ENCODE measurements at regions not wholly inside any gene's neighbourhood (a gene's known extent, or its start where the extent isn't known, plus 50 kb on each side); places are given as distances from the start of the nearest gene placed in this dataset.

DNA sequence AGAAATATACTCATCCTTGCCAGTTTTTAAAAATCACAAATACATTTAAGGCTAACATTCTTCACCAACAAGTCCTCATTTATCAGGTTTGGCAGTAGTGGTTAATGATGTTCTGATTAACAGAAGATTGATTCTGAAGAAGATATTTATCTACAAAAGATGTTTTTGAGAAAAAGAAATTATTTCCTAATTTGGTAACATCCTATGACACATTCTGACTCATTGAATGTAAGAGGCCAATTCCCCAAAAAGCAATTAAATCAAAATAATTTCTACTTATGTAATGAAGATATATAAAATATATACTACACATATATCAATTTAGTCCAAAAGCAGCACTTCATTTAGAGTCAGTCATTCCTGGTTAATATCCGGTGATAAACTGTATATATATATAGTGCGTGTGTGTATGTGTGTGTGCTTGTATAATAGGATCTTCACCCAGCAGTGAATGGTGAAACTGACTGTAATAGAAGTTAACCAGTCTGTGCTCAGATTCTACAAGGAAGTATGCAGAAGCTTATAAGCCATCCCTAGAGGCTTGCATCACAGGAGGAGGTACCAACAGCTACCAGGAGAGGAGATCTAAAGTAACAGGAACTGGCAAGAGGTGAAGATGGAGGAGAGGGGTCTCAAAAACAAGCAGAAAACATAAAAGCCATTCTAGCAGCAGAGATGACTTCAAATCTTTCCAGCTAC, 82.9 kb upstream of the MARCKS start:
- Histone ChIP-seq H3K4me3 (no peak overlapping the region), H3K27ac (no peak overlapping the region), H3K36me3 (no peaks in the 10 kb centered on the region), H3K9me3 (no peaks in the 10 kb centered on the region), H3K4me1 (no peaks in the 10 kb centered on the region), H3K27me3 (no peaks in the 10 kb centered on the region)
- intact Hi-C loops (cut with DNase I; ENCODE audit: low total_unique reads) = no loop called here
- TF ChIP-seq, protein P1, sequence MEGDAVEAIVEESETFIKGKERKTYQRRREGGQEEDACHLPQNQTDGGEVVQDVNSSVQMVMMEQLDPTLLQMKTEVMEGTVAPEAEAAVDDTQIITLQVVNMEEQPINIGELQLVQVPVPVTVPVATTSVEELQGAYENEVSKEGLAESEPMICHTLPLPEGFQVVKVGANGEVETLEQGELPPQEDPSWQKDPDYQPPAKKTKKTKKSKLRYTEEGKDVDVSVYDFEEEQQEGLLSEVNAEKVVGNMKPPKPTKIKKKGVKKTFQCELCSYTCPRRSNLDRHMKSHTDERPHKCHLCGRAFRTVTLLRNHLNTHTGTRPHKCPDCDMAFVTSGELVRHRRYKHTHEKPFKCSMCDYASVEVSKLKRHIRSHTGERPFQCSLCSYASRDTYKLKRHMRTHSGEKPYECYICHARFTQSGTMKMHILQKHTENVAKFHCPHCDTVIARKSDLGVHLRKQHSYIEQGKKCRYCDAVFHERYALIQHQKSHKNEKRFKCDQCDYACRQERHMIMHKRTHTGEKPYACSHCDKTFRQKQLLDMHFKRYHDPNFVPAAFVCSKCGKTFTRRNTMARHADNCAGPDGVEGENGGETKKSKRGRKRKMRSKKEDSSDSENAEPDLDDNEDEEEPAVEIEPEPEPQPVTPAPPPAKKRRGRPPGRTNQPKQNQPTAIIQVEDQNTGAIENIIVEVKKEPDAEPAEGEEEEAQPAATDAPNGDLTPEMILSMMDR (IDR thresholded peaks at IDR 0.05) = no peak
- DNase-seq = no peak

DNA sequence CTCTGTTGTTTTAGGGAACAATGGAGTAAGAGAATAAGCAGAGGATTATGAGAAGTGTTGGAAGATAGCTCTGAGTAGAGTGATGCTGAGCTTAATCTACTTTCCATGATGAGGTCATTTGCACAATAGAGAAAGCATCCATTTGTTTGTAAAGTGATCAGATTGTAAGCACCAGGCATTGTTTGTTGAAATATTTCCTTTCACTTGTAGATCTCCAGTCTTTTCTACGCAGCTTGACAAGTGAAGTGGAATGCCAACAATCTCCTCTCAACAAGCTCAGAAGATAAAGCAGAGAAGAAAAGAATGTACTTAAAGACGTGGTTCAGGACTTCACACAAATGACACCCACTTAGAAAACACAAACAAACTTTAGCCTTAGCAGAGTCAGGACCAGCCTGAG, 80.1 kb upstream of the MARCKS start:
- TF ChIP-seq, protein P1 (IDR thresholded peaks at IDR 0.05) = no peak
- Histone ChIP-seq H3K4me1 (no peaks in the 10 kb centered on the region), H3K4me3 (no peak overlapping the region), H3K27ac (no peak overlapping the region), H3K36me3 (no peaks in the 10 kb centered on the region), H3K27me3 (no peaks in the 10 kb centered on the region), H3K9me3 (no peaks in the 10 kb centered on the region)
- intact Hi-C loops (cut with DNase I; ENCODE audit: low total_unique reads) = no loop called here
- DNase-seq = no peak

DNA sequence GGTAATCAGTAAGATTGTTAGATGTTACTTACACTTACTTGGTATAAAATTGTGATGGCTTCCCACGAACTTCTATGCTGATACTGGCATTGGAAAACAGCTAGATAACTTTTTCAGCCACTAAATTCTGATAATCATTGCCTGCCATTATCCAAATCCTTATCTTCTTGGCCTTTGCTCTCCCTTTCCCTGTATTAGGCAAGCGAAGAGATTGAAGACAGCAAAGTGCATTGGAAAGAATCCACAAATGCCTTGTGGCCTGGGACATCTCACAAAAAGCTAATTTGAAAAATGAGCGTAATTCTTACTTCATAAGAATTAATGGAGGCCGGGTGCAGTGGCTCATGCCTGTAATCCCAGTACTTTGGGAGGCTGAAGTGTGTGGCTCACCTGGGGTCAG, 79.5 kb upstream of the MARCKS start:
- Histone ChIP-seq H3K36me3 (no peaks in the 10 kb centered on the region), H3K27ac (no peak overlapping the region), H3K9me3 (no peaks in the 10 kb centered on the region), H3K4me1 (no peaks in the 10 kb centered on the region), H3K4me3 (no peak overlapping the region), H3K27me3 (no peaks in the 10 kb centered on the region)
- DNase-seq = no peak
- TF ChIP-seq, protein P1 (IDR thresholded peaks at IDR 0.05) = no peak
- intact Hi-C loops (cut with DNase I; ENCODE audit: low total_unique reads) = no loop called here

DNA sequence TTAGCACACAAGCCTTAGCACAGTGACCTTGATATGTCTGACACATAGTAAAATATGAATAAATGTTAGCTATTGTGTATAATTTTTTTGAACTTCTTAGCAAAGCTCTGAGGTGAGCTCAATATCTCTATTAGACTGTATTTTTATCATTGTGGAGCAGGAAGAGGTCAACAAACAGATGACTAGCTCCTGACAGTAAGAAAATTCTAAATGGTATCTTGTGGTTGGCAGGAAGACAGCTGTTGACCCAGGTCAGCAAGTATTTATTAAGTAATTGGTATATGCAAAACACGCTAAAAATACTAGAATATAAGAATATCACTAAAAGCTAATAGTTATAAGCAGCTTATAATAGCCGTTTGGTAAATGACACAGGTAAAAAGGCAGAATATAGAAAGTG, 77.5 kb upstream of the MARCKS start:
- Histone ChIP-seq H3K27ac (no peak overlapping the region), H3K4me1 (no peaks in the 10 kb centered on the region), H3K27me3 (no peaks in the 10 kb centered on the region), H3K4me3 (no peak overlapping the region), H3K36me3 (no peaks in the 10 kb centered on the region), H3K9me3 (no peaks in the 10 kb centered on the region)
- intact Hi-C loops (cut with DNase I; ENCODE audit: low total_unique reads) = no loop called here
- DNase-seq = no peak
- TF ChIP-seq, protein P1 (IDR thresholded peaks at IDR 0.05) = no peak

DNA sequence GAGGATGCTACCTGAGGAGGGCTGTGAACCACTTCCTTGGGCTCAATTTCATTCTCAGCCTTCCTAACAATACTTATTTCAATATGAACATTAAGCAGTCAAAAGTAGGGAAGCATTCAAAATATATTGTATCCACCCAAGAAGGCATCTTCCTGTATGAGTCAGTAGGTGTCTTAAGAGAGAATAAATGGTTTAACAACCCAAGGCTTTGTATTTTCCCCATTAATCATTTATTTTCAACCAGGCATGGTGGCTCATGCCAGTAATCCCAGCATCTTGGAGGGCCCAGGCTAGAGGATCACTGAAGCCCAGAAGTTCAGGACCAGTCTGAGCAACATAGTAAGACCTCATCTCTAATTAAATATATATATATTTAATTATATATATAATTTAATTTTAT, 74.5 kb upstream of the MARCKS start:
- Histone ChIP-seq H3K9me3 (no peaks in the 10 kb centered on the region), H3K4me1 (no peaks in the 10 kb centered on the region), H3K27ac (no peak overlapping the region), H3K36me3 (no peaks in the 10 kb centered on the region), H3K27me3 (no peaks in the 10 kb centered on the region), H3K4me3 (no peak overlapping the region)
- DNase-seq = no peak
- TF ChIP-seq, protein P1 (IDR thresholded peaks at IDR 0.05) = no peak
- intact Hi-C loops (cut with DNase I; ENCODE audit: low total_unique reads) = no loop called here

- H3K27me3 ChIP-seq = no peaks in the 10 kb centered on the region
- TF ChIP-seq, protein P1 (IDR thresholded peaks at IDR 0.05) = no peak
- H3K4me1 ChIP-seq = no peaks in the 10 kb centered on the region
- no peak overlapping the region for H3K27ac ChIP-seq
- H3K9me3 ChIP-seq = no peaks in the 10 kb centered on the region
- H3K36me3 ChIP-seq = no peaks in the 10 kb centered on the region
- no peak for DNase-seq
- no peak overlapping the region for H3K4me3 ChIP-seq
- intact Hi-C loops (cut with DNase I; ENCODE audit: low total_unique reads) = no loop called here
Observed at GRCh38 chr6:113786168-113786567, 71.0 kb upstream of the MARCKS start.

All from tibial artery (tissue), 4 donors.